B cell (primary cell): ENCODE measurements at regions not wholly inside any gene's neighbourhood (a gene's known extent, or its start where the extent isn't known, plus 50 kb on each side); places are given as distances from the start of the nearest gene placed in this dataset.

Experiments used
- EZH2 ChIP-seq: IDR thresholded peaks from 2 replicates; pipeline ENCODE4 v1.6.1; 2012; ENCODE audit warnings: borderline replicate concordance, low read depth, mild to moderate bottlenecking, moderate library complexity, low read length; ENCODE audit not compliant: insufficient read depth, poor library complexity, severe bottlenecking
- TF ChIP-seq, protein P1 (sequence below): fragments of 200-600 bp; IDR thresholded peaks from one replicate; pipeline ENCODE4 v1.8.0; 2022; ENCODE audit warnings: antibody characterized with exemption, mild to moderate bottlenecking

DNA sequence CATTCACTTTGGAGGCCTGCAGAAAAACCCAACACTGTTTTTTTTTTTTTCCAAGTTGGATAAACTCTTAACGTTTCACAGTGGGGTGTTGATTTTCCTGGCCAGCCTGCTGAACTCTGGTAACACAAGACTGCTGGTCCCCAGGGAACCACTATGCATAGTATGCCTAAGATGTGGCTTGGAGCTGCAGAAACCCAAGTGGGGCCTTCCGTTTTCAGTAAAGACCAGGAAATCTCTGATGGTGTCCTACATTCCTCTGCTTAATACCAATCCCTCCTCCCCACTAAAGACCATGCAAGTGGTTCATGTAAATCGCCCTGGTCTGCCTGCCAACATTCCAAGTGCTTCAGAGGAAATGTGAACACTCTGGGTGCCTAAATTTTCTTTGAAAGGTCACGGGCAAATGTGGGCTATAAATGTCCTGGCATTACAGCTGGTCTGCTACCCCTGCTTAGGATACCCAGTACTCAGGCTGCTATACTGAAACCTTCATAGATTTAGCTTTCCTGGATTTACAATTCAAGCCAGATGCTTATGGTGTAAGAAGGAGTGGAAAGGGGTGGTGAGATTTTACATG lies 615.4 kb downstream of the MAFB start:
- TF ChIP-seq, protein P1, sequence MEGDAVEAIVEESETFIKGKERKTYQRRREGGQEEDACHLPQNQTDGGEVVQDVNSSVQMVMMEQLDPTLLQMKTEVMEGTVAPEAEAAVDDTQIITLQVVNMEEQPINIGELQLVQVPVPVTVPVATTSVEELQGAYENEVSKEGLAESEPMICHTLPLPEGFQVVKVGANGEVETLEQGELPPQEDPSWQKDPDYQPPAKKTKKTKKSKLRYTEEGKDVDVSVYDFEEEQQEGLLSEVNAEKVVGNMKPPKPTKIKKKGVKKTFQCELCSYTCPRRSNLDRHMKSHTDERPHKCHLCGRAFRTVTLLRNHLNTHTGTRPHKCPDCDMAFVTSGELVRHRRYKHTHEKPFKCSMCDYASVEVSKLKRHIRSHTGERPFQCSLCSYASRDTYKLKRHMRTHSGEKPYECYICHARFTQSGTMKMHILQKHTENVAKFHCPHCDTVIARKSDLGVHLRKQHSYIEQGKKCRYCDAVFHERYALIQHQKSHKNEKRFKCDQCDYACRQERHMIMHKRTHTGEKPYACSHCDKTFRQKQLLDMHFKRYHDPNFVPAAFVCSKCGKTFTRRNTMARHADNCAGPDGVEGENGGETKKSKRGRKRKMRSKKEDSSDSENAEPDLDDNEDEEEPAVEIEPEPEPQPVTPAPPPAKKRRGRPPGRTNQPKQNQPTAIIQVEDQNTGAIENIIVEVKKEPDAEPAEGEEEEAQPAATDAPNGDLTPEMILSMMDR: no peak
- no peak for TF ChIP-seq EZH2
